ENCODE measurements at regions not wholly inside any gene's neighbourhood (a gene's known extent, or its start where the extent isn't known, plus 50 kb on each side); places are given as distances from the start of the nearest gene placed in this dataset.

DNA sequence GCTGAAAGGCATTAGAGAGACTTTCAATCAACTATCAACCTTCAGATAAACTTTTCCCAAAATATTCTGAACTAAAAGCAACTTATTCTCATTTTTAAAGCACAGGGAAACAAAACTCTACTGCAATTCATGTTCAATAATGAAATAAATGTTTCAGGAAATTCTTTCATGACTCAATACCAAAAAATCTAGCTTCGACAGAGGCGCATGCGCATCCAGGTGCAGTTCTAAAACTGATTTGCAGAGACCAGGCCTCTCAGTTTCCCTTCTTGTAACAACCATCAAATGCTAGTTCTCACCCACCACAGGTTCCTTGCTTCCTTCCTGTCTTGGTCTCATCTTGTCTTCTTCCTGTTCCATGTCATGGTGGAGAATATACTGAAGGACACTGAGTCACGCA is 55.3 kb upstream of the NRBF2 start:
- Histone ChIP-seq H3K36me3 (ENCODE audit: control insufficient read depth in 3 of 3, insufficient read depth in 2 of 3, low read depth in 1 of 3, low read length in 3 of 3) (no peaks in the 10 kb centered on the region), H3K9me3 (ENCODE audit: control insufficient read depth in 2 of 2, insufficient read depth in 1 of 2, low read depth in 1 of 2, low read length in 1 of 2) (no peaks in the 10 kb centered on the region), H3K27ac (ENCODE audit: low read depth in 1 of 3, low read length in 2 of 3) (no peak overlapping the region), H3K4me1 (ENCODE audit: control insufficient read depth in 3 of 3, insufficient read depth in 2 of 3, low read depth in 1 of 3, low read length in 2 of 3) (no peaks in the 10 kb centered on the region), H3K27me3 (ENCODE audit: control insufficient read depth in 3 of 3, insufficient read depth in 3 of 3, low read length in 3 of 3) (no peaks in the 10 kb centered on the region), H3K4me3 (ENCODE audit: low read depth in 1 of 3, low read length in 3 of 3) (no peak overlapping the region)
- DNase-seq, result no peak
- FAIRE-seq, result no peak
- WGBS, 3 donors, result 88 to 93% (median 91%) methylated on average over 4 of the region's 4 CpGs

- Histone ChIP-seq H3K9me3 (ENCODE audit: control insufficient read depth in 2 of 2, insufficient read depth in 1 of 2, low read depth in 1 of 2, low read length in 1 of 2) (no peaks in the 10 kb centered on the region), H3K4me1 (ENCODE audit: control insufficient read depth in 3 of 3, insufficient read depth in 2 of 3, low read depth in 1 of 3, low read length in 2 of 3) (no peaks in the 10 kb centered on the region), H3K36me3 (ENCODE audit: control insufficient read depth in 3 of 3, insufficient read depth in 2 of 3, low read depth in 1 of 3, low read length in 3 of 3) (no peaks in the 10 kb centered on the region), H3K27ac (ENCODE audit: low read depth in 1 of 3, low read length in 2 of 3) (no peak overlapping the region), H3K27me3 (ENCODE audit: control insufficient read depth in 3 of 3, insufficient read depth in 3 of 3, low read length in 3 of 3) (no peaks in the 10 kb centered on the region), H3K4me3 (ENCODE audit: low read depth in 1 of 3, low read length in 3 of 3) (no peak overlapping the region)
- DNase-seq, result no peak
- FAIRE-seq, result no peak
- WGBS, 3 donors, result 82 to 86% (median 84%) methylated on average over 11 of the region's 11 CpGs
Observed at GRCh38 chr10:63072951-63073350, 60.2 kb upstream of the NRBF2 start.

DNA sequence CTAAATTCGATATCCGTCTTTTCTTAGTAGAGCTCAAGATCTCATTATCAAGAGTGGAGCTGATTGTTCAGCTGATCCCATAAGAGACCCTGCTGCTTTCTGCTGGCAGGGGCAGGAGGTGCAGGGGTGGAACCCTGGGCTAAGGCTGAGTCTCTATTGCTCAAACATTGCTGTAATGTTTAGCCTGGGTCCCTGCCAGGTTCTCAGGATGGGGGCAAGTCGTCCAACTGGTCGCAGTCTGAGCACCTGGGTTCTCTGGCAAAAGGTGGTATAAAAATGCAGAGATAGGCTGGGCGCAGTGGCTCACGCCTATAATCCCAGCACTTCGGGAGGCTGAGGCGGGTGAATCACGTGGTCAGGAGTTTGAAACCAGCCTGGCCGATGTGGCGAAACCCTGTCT is 62.0 kb upstream of the NRBF2 start:
- Histone ChIP-seq H3K4me1 (ENCODE audit: control insufficient read depth in 3 of 3, insufficient read depth in 2 of 3, low read depth in 1 of 3, low read length in 2 of 3) (no peaks in the 10 kb centered on the region), H3K36me3 (ENCODE audit: control insufficient read depth in 3 of 3, insufficient read depth in 2 of 3, low read depth in 1 of 3, low read length in 3 of 3) (no peaks in the 10 kb centered on the region), H3K9me3 (ENCODE audit: control insufficient read depth in 2 of 2, insufficient read depth in 1 of 2, low read depth in 1 of 2, low read length in 1 of 2) (no peaks in the 10 kb centered on the region), H3K4me3 (ENCODE audit: low read depth in 1 of 3, low read length in 3 of 3) (no peak overlapping the region), H3K27me3 (ENCODE audit: control insufficient read depth in 3 of 3, insufficient read depth in 3 of 3, low read length in 3 of 3) (no peaks in the 10 kb centered on the region), H3K27ac (ENCODE audit: low read depth in 1 of 3, low read length in 2 of 3) (no peak overlapping the region)
- WGBS, 3 donors, result 55 to 89% (median 78%) methylated on average over 11 of the region's 11 CpGs
- FAIRE-seq (no peak), DNase-seq (no peak)

DNA sequence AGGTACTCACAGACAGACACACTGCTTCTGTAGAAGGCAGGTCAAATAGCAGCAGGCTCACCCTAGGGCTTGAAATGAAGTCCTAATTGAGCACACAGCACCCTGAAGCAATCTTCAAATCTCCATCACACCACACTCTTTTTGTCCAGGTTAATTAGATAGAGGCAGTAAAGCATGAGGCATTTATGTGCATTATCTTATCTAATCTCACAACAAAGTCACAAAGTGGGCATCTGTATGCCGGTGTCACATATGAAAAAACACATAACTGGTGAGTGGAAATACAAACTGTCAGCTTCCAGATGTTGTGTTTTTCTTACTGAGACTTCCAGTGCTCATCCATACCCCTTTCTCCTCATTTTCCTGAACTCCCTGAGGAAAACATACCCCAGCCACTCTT is 63.8 kb upstream of the NRBF2 start:
- Histone ChIP-seq H3K27me3 (ENCODE audit: control insufficient read depth in 3 of 3, insufficient read depth in 3 of 3, low read length in 3 of 3) (no peaks in the 10 kb centered on the region), H3K4me3 (ENCODE audit: low read depth in 1 of 3, low read length in 3 of 3) (no peak overlapping the region), H3K36me3 (ENCODE audit: control insufficient read depth in 3 of 3, insufficient read depth in 2 of 3, low read depth in 1 of 3, low read length in 3 of 3) (no peaks in the 10 kb centered on the region), H3K27ac (ENCODE audit: low read depth in 1 of 3, low read length in 2 of 3) (no peak overlapping the region), H3K4me1 (ENCODE audit: control insufficient read depth in 3 of 3, insufficient read depth in 2 of 3, low read depth in 1 of 3, low read length in 2 of 3) (no peaks in the 10 kb centered on the region), H3K9me3 (ENCODE audit: control insufficient read depth in 2 of 2, insufficient read depth in 1 of 2, low read depth in 1 of 2, low read length in 1 of 2) (no peaks in the 10 kb centered on the region)
- no peak for DNase-seq
- FAIRE-seq, result no peak
- WGBS, 3 donors, result 12 to 57% (median 29%) methylated on average over 1 of the region's 1 CpG

GRCh38 chr10:63068246-63068645 is 64.9 kb upstream of the NRBF2 start:
- no peak for DNase-seq
- no peaks in the 10 kb centered on the region for H3K9me3 ChIP-seq (ENCODE audit: control insufficient read depth in 2 of 2, insufficient read depth in 1 of 2, low read depth in 1 of 2, low read length in 1 of 2)
- no peak for FAIRE-seq
- peaks cover 0 to 3% (median 0%) of the 10 kb centered on the region in 3 donors for H3K27me3 ChIP-seq (ENCODE audit: control insufficient read depth in 3 of 3, insufficient read depth in 3 of 3, low read length in 3 of 3)
- no peaks in the 10 kb centered on the region for H3K36me3 ChIP-seq (ENCODE audit: control insufficient read depth in 3 of 3, insufficient read depth in 2 of 3, low read depth in 1 of 3, low read length in 3 of 3)
- H3K27ac ChIP-seq (ENCODE audit: low read depth in 1 of 3, low read length in 2 of 3), result no peak overlapping the region
- no peaks in the 10 kb centered on the region for H3K4me1 ChIP-seq (ENCODE audit: control insufficient read depth in 3 of 3, insufficient read depth in 2 of 3, low read depth in 1 of 3, low read length in 2 of 3)
- 63 to 81% (median 69%) methylated on average over 7 of the region's 7 CpGs for WGBS, 3 donors
- H3K4me3 ChIP-seq (ENCODE audit: low read depth in 1 of 3, low read length in 3 of 3), result no peak overlapping the region

GRCh38 chr10:63066606-63067005 is 66.5 kb upstream of the NRBF2 start:
- Histone ChIP-seq H3K4me1 (ENCODE audit: control insufficient read depth in 3 of 3, insufficient read depth in 2 of 3, low read depth in 1 of 3, low read length in 2 of 3) (no peaks in the 10 kb centered on the region), H3K4me3 (ENCODE audit: low read depth in 1 of 3, low read length in 3 of 3) (no peak overlapping the region), H3K27me3 (ENCODE audit: control insufficient read depth in 3 of 3, insufficient read depth in 3 of 3, low read length in 3 of 3) (peaks cover 0 to 3% (median 0%) of the 10 kb centered on the region in 3 donors), H3K9me3 (ENCODE audit: control insufficient read depth in 2 of 2, insufficient read depth in 1 of 2, low read depth in 1 of 2, low read length in 1 of 2) (no peaks in the 10 kb centered on the region), H3K36me3 (ENCODE audit: control insufficient read depth in 3 of 3, insufficient read depth in 2 of 3, low read depth in 1 of 3, low read length in 3 of 3) (no peaks in the 10 kb centered on the region), H3K27ac (ENCODE audit: low read depth in 1 of 3, low read length in 2 of 3) (no peak overlapping the region)
- FAIRE-seq (no peak), DNase-seq (no peak)
- WGBS, 3 donors, result 91 to 94% (median 93%) methylated on average over 5 of the region's 5 CpGs

- DNase-seq (no peak), FAIRE-seq (no peak)
- Histone ChIP-seq H3K4me1 (ENCODE audit: control insufficient read depth in 3 of 3, insufficient read depth in 2 of 3, low read depth in 1 of 3, low read length in 2 of 3) (no peaks in the 10 kb centered on the region), H3K27ac (ENCODE audit: low read depth in 1 of 3, low read length in 2 of 3) (no peak overlapping the region), H3K36me3 (ENCODE audit: control insufficient read depth in 3 of 3, insufficient read depth in 2 of 3, low read depth in 1 of 3, low read length in 3 of 3) (no peaks in the 10 kb centered on the region), H3K27me3 (ENCODE audit: control insufficient read depth in 3 of 3, insufficient read depth in 3 of 3, low read length in 3 of 3) (peaks cover 0 to 3% (median 0%) of the 10 kb centered on the region in 3 donors), H3K4me3 (ENCODE audit: low read depth in 1 of 3, low read length in 3 of 3) (no peak overlapping the region), H3K9me3 (ENCODE audit: control insufficient read depth in 2 of 2, insufficient read depth in 1 of 2, low read depth in 1 of 2, low read length in 1 of 2) (no peaks in the 10 kb centered on the region)
- 57 to 67% (median 63%) methylated on average over 4 of the region's 4 CpGs for WGBS, 3 donors
Observed at GRCh38 chr10:63064706-63065105, 68.4 kb upstream of the NRBF2 start.

DNA sequence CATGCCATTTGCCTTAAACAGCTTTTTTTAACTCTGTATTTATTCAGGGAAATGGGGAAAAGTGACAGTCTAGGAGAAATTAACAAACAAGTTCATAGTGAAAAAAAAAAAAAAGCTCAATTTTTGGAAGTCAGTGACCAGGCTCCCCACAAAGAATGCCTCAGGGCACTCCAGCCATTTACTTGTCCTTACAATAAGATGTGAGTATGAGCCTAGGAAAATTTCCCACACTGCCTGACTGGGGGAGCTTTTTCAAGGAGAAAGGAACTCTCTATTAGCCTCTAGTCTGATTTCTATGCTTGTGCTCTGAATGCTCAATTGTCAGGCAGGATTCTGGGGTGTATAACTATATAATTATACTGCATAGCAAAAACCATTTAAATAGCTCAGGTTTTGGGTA is 74.9 kb upstream of the NRBF2 start:
- no peak for FAIRE-seq
- no peaks in the 10 kb centered on the region for H3K36me3 ChIP-seq (ENCODE audit: control insufficient read depth in 3 of 3, insufficient read depth in 2 of 3, low read depth in 1 of 3, low read length in 3 of 3)
- DNase-seq, result no peak
- H3K27me3 ChIP-seq (ENCODE audit: control insufficient read depth in 3 of 3, insufficient read depth in 3 of 3, low read length in 3 of 3), result no peaks in the 10 kb centered on the region
- no peak overlapping the region for H3K4me3 ChIP-seq (ENCODE audit: low read depth in 1 of 3, low read length in 3 of 3)
- no peaks in the 10 kb centered on the region for H3K4me1 ChIP-seq (ENCODE audit: control insufficient read depth in 3 of 3, insufficient read depth in 2 of 3, low read depth in 1 of 3, low read length in 2 of 3)
- H3K9me3 ChIP-seq (ENCODE audit: control insufficient read depth in 2 of 2, insufficient read depth in 1 of 2, low read depth in 1 of 2, low read length in 1 of 2), result no peaks in the 10 kb centered on the region
- no peak overlapping the region for H3K27ac ChIP-seq (ENCODE audit: low read depth in 1 of 3, low read length in 2 of 3)

DNA sequence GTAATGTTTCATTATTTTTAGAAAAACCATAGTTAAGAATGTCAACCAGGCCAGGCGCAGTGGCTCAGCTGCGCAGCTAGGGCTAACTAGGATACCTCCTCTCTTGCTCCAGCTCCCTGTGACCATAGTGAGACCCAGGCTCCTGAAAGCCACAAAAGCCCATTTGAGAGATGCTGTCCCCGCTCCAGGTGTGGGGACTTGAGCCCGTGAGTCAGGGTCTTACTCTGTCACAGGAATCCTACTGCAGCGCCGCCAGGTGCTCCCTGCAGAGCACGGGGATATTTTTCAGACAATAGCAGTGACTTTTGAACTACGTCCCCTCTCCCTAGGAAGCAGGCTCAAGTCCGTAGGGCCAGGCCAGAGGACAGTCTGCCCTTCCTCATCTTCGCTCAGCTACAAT is 75.6 kb upstream of the NRBF2 start:
- WGBS, 3 donors, result 67 to 82% (median 81%) methylated on average over 10 of the region's 10 CpGs
- Histone ChIP-seq H3K9me3 (ENCODE audit: control insufficient read depth in 2 of 2, insufficient read depth in 1 of 2, low read depth in 1 of 2, low read length in 1 of 2) (no peaks in the 10 kb centered on the region), H3K4me1 (ENCODE audit: control insufficient read depth in 3 of 3, insufficient read depth in 2 of 3, low read depth in 1 of 3, low read length in 2 of 3) (no peaks in the 10 kb centered on the region), H3K36me3 (ENCODE audit: control insufficient read depth in 3 of 3, insufficient read depth in 2 of 3, low read depth in 1 of 3, low read length in 3 of 3) (no peaks in the 10 kb centered on the region), H3K27ac (ENCODE audit: low read depth in 1 of 3, low read length in 2 of 3) (no peak overlapping the region), H3K27me3 (ENCODE audit: control insufficient read depth in 3 of 3, insufficient read depth in 3 of 3, low read length in 3 of 3) (no peaks in the 10 kb centered on the region), H3K4me3 (ENCODE audit: low read depth in 1 of 3, low read length in 3 of 3) (no peak overlapping the region)
- no peak for FAIRE-seq
- no peak for DNase-seq

Data from small intestine (tissue), 7 donors.